ENCODE measurements at regions not wholly inside any gene's neighbourhood (a gene's known extent, or its start where the extent isn't known, plus 50 kb on each side); places are given as distances from the start of the nearest gene placed in this dataset.
"Not testable (repeated sequence)": the region's sequence is repeated elsewhere in the genome, so short reads cannot be mapped to it uniquely, and the experiment has no call there.

- no peak for DNase-seq
These were observed 244.9 kb downstream of the FAM43A start for GRCh38 chr3:194930377-194931204.

GRCh38 chr3:194931347-194931746, 245.7 kb downstream of the FAM43A start:
- DNase-seq: no peak

GRCh38 chr3:194931865-194932264, 246.2 kb downstream of the FAM43A start:
- DNase-seq: no peak

- no peak for DNase-seq
These were observed 247.8 kb downstream of the FAM43A start for GRCh38 chr3:194933465-194933864.

GRCh38 chr3:194935061-194935460, 249.4 kb downstream of the FAM43A start:
- no peak for DNase-seq

- DNase-seq: no peak
These were observed 250.2 kb downstream of the FAM43A start for GRCh38 chr3:194935632-194936470.

GRCh38 chr3:194936659-194937058, 251.0 kb downstream of the FAM43A start:
- DNase-seq: no peak

- no peak for DNase-seq
These were observed 251.5 kb downstream of the FAM43A start for GRCh38 chr3:194937144-194937543.

- DNase-seq: no peak
These were observed 252.2 kb downstream of the FAM43A start for GRCh38 chr3:194937882-194938321.

GRCh38 chr3:194938845-194939531, 253.3 kb downstream of the FAM43A start:
- DNase-seq: peak in 1 of 2 donors; percentile 32

GRCh38 chr3:194939532-194939909, 253.8 kb downstream of the FAM43A start:
- no peak for DNase-seq

- DNase-seq: no peak
These were observed 254.5 kb downstream of the FAM43A start for GRCh38 chr3:194939949-194940770.

- DNase-seq: no peak
These were observed 255.8 kb downstream of the FAM43A start for GRCh38 chr3:194941360-194941955.

- DNase-seq: no peak
These were observed 256.4 kb downstream of the FAM43A start for GRCh38 chr3:194941956-194942511.

GRCh38 chr3:194944526-194944925, 258.8 kb downstream of the FAM43A start:
- DNase-seq: no peak

GRCh38 chr3:194945508-194945907, 259.8 kb downstream of the FAM43A start:
- no peak for DNase-seq

GRCh38 chr3:194946091-194946490, 260.4 kb downstream of the FAM43A start:
- no peak for DNase-seq

- DNase-seq: no peak
These were observed 263.9 kb downstream of the FAM43A start for GRCh38 chr3:194949592-194949991.

GRCh38 chr3:194950906-194951628, 265.4 kb downstream of the FAM43A start:
- no peak for DNase-seq

- not testable (repeated sequence) for DNase-seq
These were observed 265.9 kb downstream of the FAM43A start for GRCh38 chr3:194951629-194951920.

Data from hippocampal formation (tissue), 2 donors.